Testis (tissue), 2 donors: ENCODE measurements at regions not wholly inside any gene's neighbourhood (a gene's known extent, or its start where the extent isn't known, plus 50 kb on each side); places are given as distances from the start of the nearest gene placed in this dataset.

Source experiments
- CTCF ChIP-seq, 3 experiments: fragments of 450-650 bp in 2 of 3; fragments of 200-600 bp in 1 of 3; sonication (generic) in 1 of 3; IDR thresholded peaks; one replicate each; pipeline ENCODE4 v1.5.1; 2016 to 2019; ENCODE audit warnings: antibody characterized with exemption in 3 of 3, mild to moderate bottlenecking in 2 of 3, moderate library complexity in 1 of 3
- POLR2A ChIP-seq: fragments of 450-650 bp; IDR thresholded peaks from one replicate; pipeline ENCODE4 v1.6.1; 2017; ENCODE audit warnings: antibody characterized with exemption, mild to moderate bottlenecking, moderate library complexity

- no peak for TF ChIP-seq POLR2A
- TF ChIP-seq CTCF (IDR thresholded peaks at IDR 0.05), result no peak
Measured at GRCh38 chr18:47403317-47403716, 151.9 kb upstream of the SKOR2 start.
